ENCODE measurements at regions not wholly inside any gene's neighbourhood (a gene's known extent, or its start where the extent isn't known, plus 50 kb on each side); places are given as distances from the start of the nearest gene placed in this dataset.
"Not testable (repeated sequence)": the region's sequence is repeated elsewhere in the genome, so short reads cannot be mapped to it uniquely, and the experiment has no call there.

DNA sequence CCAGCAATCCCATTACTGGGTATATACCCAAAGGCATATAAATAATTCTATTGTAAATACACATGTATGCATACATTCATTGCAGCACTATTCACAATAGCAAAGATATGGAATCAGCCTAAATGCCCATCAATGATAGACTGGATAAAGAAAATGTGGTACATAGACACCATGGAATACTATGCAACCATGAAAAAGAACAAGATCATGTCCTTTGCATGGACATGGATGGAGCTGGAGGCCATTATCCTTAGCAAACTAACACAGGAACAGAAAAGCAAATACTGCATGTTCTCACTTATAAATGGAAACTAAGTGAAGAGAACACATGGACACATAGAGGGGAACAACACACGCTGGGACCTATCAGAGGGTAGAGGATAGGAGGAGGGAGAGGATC lies 51.3 kb upstream of the CASK start:
- DNase-seq: not testable (repeated sequence)

DNA sequence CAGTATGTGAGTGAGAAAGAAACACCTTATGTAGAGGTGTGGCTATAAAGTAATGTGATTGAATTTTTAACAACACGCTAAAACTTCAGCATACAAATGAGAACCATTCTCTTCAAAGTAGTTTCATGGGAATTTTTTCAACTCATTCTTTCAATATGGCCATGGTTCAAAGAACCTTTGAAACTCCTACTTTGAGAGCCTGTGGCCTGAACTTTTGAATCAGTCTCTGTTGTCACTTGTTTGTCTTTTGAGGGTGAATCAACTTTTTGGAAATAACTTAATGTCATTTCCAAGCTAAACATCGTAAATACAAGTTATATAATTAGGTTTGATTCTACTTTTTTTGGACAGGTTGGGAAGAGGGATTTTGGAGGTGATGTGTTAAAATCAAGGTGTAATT lies 49.9 kb upstream of the CASK start:
- no peak for DNase-seq
